ENCODE measurements at regions not wholly inside any gene's neighbourhood (a gene's known extent, or its start where the extent isn't known, plus 50 kb on each side); places are given as distances from the start of the nearest gene placed in this dataset.

DNA sequence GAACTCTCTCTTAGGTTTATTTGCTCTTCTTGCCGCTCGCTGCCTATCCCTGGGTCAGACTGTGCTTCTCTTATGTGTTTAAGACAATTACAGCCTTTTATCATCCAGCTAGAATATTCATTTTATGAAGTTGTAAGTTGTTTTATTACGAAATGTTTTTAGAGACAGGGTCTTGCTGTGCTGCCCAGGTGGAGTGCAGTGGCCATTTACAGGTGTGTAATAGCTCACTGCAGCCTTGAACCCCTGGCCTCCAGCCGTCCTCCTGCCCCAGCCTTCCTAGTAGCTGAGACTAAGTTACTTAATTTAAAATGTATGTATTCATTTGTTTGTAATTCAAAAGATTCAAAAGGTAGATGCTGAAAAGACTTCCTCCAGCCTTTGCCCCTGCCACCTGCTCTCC lies 99.0 kb upstream of the KIF26B start:
- TF ChIP-seq CTCF (IDR thresholded peaks at IDR 0.05; ENCODE audit: insufficient read depth, low read length, poor library complexity, severe bottlenecking) = no peak
- no peak overlapping the region for H3K4me3 ChIP-seq (replicated peaks; ENCODE audit: low read depth, low read length)
- H3K36me3 ChIP-seq (ENCODE audit: control insufficient read depth, insufficient read depth, low read length) = no peaks in the 10 kb centered on the region
- no peak for DNase-seq (ENCODE audit: extremely low read depth, insufficient read length)
- H3K27me3 ChIP-seq (replicated peaks; ENCODE audit: control insufficient read depth, insufficient read depth, low read length) = peaks cover 1% of the 10 kb centered on the region; the same call in 1 of the 2 replicates

DNA sequence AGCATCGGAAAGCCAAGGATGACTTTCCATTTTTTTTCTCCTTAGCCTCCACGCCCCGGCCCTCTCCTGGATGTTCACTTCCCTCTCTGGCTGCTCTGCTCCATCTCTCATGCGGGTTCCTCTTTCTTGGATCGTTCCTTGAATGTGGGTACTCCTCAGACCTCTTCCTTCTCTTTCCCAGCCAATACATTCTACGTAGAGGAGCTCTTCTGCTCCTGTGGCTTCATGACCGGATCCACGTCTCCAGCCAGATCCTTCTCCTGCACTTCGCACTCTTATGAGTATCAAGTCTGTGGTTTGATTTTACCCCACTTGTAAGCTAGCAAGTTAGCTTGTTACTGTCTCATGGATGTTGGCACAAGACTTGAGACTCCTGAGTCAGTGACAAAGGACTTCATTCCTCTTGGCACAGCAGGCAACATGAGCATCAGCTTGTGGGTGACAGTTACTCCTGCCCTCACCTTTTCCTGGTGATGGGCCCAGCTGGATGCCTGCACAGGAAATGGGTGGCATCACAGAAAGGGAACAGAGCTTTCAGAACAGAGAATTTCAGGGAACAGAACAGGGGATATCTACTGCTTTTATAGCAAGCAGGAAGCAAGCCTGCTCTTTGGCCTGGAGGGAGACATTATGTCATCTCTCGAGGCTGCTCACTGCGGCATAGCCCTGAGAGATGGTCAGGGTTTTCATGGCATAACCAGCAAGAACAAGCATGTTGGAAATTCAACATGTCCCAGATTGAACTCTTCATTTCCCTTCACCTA lies 100.1 kb upstream of the KIF26B start:
- TF ChIP-seq CTCF (IDR thresholded peaks at IDR 0.05; ENCODE audit: insufficient read depth, low read length, poor library complexity, severe bottlenecking) = no peak
- H3K27me3 ChIP-seq (replicated peaks; ENCODE audit: control insufficient read depth, insufficient read depth, low read length) = peaks cover 1% of the 10 kb centered on the region; the same call in 1 of the 2 replicates
- no peaks in the 10 kb centered on the region for H3K36me3 ChIP-seq (ENCODE audit: control insufficient read depth, insufficient read depth, low read length)
- no peak for DNase-seq (ENCODE audit: extremely low read depth, insufficient read length)
- H3K4me3 ChIP-seq (replicated peaks; ENCODE audit: low read depth, low read length) = no peak overlapping the region

DNA sequence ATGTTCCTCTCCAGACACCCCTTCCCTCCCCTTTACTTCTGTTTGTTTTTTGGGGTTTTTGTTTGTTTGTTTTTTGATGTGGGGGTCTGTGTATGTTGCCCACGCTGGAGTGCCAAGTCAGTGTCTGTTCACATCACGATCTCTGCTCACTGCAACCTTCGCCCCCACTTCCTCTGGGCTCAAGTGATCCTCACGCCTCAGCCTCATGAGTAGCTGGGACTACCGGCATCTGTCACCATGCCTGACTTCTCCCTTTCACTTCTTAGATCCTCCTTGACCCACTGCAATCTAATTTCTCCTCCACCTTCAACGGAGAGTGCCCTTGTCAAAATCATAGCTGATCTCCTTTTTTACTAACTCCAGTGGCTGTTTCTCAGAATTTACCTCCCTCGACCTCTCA lies 100.7 kb upstream of the KIF26B start:
- DNase-seq (ENCODE audit: extremely low read depth, insufficient read length) = no peak
- H3K36me3 ChIP-seq (ENCODE audit: control insufficient read depth, insufficient read depth, low read length) = no peaks in the 10 kb centered on the region
- TF ChIP-seq CTCF (IDR thresholded peaks at IDR 0.05; ENCODE audit: insufficient read depth, low read length, poor library complexity, severe bottlenecking) = no peak
- H3K4me3 ChIP-seq (replicated peaks; ENCODE audit: low read depth, low read length) = no peak overlapping the region
- peaks cover 1% of the 10 kb centered on the region; the same call in 1 of the 2 replicates for H3K27me3 ChIP-seq (replicated peaks; ENCODE audit: control insufficient read depth, insufficient read depth, low read length)

GRCh38 chr1:245052258-245052657 lies 102.5 kb upstream of the KIF26B start:
- H3K36me3 ChIP-seq (ENCODE audit: control insufficient read depth, insufficient read depth, low read length) = no peaks in the 10 kb centered on the region
- no peak for TF ChIP-seq CTCF (IDR thresholded peaks at IDR 0.05; ENCODE audit: insufficient read depth, low read length, poor library complexity, severe bottlenecking)
- H3K4me3 ChIP-seq (replicated peaks; ENCODE audit: low read depth, low read length) = no peak overlapping the region
- DNase-seq (ENCODE audit: extremely low read depth, insufficient read length) = no peak
- H3K27me3 ChIP-seq (replicated peaks; ENCODE audit: control insufficient read depth, insufficient read depth, low read length) = peaks cover 1% of the 10 kb centered on the region; the same call in 1 of the 2 replicates

DNA sequence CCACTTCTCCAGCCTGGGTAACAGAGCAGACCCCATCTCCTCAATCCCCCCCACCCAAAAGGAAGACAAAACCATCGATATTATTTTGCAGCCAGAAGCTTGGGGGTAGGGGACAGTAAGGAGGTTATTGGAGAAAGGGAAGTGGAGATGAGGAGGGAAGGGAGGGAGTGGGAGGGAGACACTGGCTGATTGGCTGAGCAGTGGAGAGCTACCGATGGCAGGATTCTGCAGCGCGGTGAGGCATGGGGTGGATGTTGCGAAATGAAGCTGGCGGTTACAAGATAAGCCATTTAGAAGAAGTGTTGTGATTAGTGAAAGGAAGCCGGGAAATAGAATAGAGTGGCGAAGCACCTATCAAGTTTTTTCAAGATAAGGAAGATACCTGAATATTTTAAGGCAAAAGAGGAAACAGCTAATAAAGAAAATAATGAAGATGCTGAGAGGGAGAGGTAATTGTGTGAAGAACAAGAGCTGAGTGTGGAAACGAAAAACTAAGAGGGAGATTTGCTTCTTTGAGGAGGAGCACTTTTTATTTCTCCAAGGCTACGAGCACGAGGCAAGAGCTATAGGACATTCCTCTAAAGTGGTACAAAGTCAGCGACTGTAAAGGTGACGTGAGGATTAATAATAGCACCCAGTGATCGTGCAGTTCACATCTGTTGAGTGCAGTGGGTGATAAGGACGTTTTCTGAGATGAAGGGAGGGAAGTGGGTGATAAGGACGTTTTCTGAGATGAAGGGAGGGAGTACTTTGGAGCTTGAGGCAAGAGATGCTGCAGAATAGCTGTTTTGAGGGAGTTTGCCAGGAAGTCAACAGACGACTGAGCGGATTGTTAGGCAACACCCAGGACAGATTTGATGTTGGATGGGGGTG lies 103.2 kb upstream of the KIF26B start:
- no peak for TF ChIP-seq CTCF (IDR thresholded peaks at IDR 0.05; ENCODE audit: insufficient read depth, low read length, poor library complexity, severe bottlenecking)
- Histone ChIP-seq H3K4me3 (replicated peaks; ENCODE audit: low read depth, low read length) (no peak overlapping the region), H3K36me3 (ENCODE audit: control insufficient read depth, insufficient read depth, low read length) (no peaks in the 10 kb centered on the region), H3K27me3 (replicated peaks; ENCODE audit: control insufficient read depth, insufficient read depth, low read length) (peaks cover 1% of the 10 kb centered on the region; the same call in 1 of the 2 replicates)
- DNase-seq (ENCODE audit: extremely low read depth, insufficient read length) = no peak

Data from GM06990 (cell line).